ENCODE measurements at regions not wholly inside any gene's neighbourhood (a gene's known extent, or its start where the extent isn't known, plus 50 kb on each side); places are given as distances from the start of the nearest gene placed in this dataset.

- no peaks in the 10 kb centered on the region for H3K4me1 ChIP-seq
- no peak for DNase-seq
- intact Hi-C loops (cut with DNase I; ENCODE audit: low total_unique reads) (no loop called here), in situ Hi-C loops (cut with MboI; ENCODE audit: low pct_ligation_motif_present in 1 of 4, low pct_unique_long_range_greater_than_20kb in 1 of 4, low sequenced_read_pairs in 3 of 4) (no loop called here)
- no peak for TF ChIP-seq POLR2AphosphoS5 (IDR thresholded peaks at IDR 0.05)
- no peak for TF ChIP-seq EP300 (IDR thresholded peaks at IDR 0.05; ENCODE audit: low read depth)
- TF ChIP-seq, protein P1, sequence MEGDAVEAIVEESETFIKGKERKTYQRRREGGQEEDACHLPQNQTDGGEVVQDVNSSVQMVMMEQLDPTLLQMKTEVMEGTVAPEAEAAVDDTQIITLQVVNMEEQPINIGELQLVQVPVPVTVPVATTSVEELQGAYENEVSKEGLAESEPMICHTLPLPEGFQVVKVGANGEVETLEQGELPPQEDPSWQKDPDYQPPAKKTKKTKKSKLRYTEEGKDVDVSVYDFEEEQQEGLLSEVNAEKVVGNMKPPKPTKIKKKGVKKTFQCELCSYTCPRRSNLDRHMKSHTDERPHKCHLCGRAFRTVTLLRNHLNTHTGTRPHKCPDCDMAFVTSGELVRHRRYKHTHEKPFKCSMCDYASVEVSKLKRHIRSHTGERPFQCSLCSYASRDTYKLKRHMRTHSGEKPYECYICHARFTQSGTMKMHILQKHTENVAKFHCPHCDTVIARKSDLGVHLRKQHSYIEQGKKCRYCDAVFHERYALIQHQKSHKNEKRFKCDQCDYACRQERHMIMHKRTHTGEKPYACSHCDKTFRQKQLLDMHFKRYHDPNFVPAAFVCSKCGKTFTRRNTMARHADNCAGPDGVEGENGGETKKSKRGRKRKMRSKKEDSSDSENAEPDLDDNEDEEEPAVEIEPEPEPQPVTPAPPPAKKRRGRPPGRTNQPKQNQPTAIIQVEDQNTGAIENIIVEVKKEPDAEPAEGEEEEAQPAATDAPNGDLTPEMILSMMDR (IDR thresholded peaks at IDR 0.05): no peak
- TF ChIP-seq POLR2A (IDR thresholded peaks at IDR 0.05): no peak
- H3K4me3 ChIP-seq: no peak overlapping the region
- WGBS, 2 donors (ENCODE audit: low coverage in 1 of 2): 75 to 85% methylated on average over 4 of the region's 4 CpGs
- no peaks in the 10 kb centered on the region for H3K9me3 ChIP-seq
- H3K36me3 ChIP-seq: no peaks in the 10 kb centered on the region
- no peaks in the 10 kb centered on the region for H3K27me3 ChIP-seq
- no peak overlapping the region for H3K27ac ChIP-seq
These were observed 304.0 kb downstream of the VPS13C start for GRCh38 chr15:61756071-61756820.

DNA sequence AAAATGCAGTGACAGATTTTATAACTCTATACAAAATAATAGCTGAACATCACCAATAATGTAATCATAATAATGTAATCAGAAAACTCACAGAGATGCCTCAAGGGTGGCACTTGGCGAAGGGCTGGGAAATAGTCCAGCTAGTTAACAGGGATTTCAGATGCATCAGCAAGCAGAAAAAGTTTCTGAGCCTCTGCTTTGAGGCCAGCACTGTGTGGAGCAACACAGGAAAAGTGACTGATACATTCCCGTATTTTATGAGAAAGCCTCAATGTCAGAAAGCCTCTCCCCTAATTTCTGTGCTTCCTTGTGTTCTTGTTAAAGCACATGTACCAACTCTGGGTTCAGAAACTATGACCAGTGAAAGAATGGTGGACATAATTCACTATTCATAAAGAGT, 304.8 kb downstream of the VPS13C start:
- 44 to 45% methylated on average over 2 of the region's 2 CpGs for WGBS, 2 donors (ENCODE audit: low coverage in 1 of 2)
- intact Hi-C loops (cut with DNase I; ENCODE audit: low total_unique reads): no loop called here
- no peak for TF ChIP-seq EP300 (IDR thresholded peaks at IDR 0.05; ENCODE audit: low read depth)
- TF ChIP-seq POLR2A (IDR thresholded peaks at IDR 0.05): no peak
- no peak for TF ChIP-seq POLR2AphosphoS5 (IDR thresholded peaks at IDR 0.05)
- TF ChIP-seq, protein P1 (IDR thresholded peaks at IDR 0.05): no peak

GRCh38 chr15:61753018-61753710, 307.1 kb downstream of the VPS13C start:
- DNase-seq: no peak
- Histone ChIP-seq H3K27ac (no peak overlapping the region), H3K4me3 (no peak overlapping the region), H3K9me3 (no peaks in the 10 kb centered on the region), H3K27me3 (no peaks in the 10 kb centered on the region), H3K36me3 (no peaks in the 10 kb centered on the region), H3K4me1 (peaks cover 0 to 3% (median 0%) of the 10 kb centered on the region in 4 donors)
- in situ Hi-C loops (cut with MboI; ENCODE audit: low pct_ligation_motif_present in 1 of 4, low pct_unique_long_range_greater_than_20kb in 1 of 4, low sequenced_read_pairs in 3 of 4) (no loop called here), intact Hi-C loops (cut with DNase I; ENCODE audit: low total_unique reads) (no loop called here)
- no peak for TF ChIP-seq POLR2AphosphoS5 (IDR thresholded peaks at IDR 0.05)
- TF ChIP-seq POLR2A (IDR thresholded peaks at IDR 0.05): no peak
- no peak for TF ChIP-seq EP300 (IDR thresholded peaks at IDR 0.05; ENCODE audit: low read depth)
- TF ChIP-seq, protein P1 (IDR thresholded peaks at IDR 0.05): no peak
- 82% methylated on average over 6 of the region's 6 CpGs; no CpG with 5 or more reads in 1 of the 2 donors for WGBS, 2 donors (ENCODE audit: low coverage in 1 of 2)

More for the DNA sequence above, 304.8 kb downstream of the VPS13C start:
- H3K36me3 ChIP-seq: no peaks in the 10 kb centered on the region
- no peak for DNase-seq
- H3K4me1 ChIP-seq: peaks cover 0 to 3% (median 0%) of the 10 kb centered on the region in 4 donors
- H3K27me3 ChIP-seq: no peaks in the 10 kb centered on the region
- no peak overlapping the region for H3K27ac ChIP-seq
- in situ Hi-C loops (cut with MboI; ENCODE audit: low pct_ligation_motif_present in 1 of 4, low pct_unique_long_range_greater_than_20kb in 1 of 4, low sequenced_read_pairs in 3 of 4): no loop called here
- no peaks in the 10 kb centered on the region for H3K9me3 ChIP-seq
- no peak overlapping the region for H3K4me3 ChIP-seq

- Histone ChIP-seq H3K9me3 (no peaks in the 10 kb centered on the region), H3K36me3 (no peaks in the 10 kb centered on the region), H3K4me3 (no peak overlapping the region), H3K27ac (no peak overlapping the region), H3K27me3 (no peaks in the 10 kb centered on the region), H3K4me1 (peaks cover 0 to 3% (median 0%) of the 10 kb centered on the region in 4 donors)
- intact Hi-C loops (cut with DNase I; ENCODE audit: low total_unique reads) (no loop called here), in situ Hi-C loops (cut with MboI; ENCODE audit: low pct_ligation_motif_present in 1 of 4, low pct_unique_long_range_greater_than_20kb in 1 of 4, low sequenced_read_pairs in 3 of 4) (no loop called here)
- TF ChIP-seq, protein P1 (IDR thresholded peaks at IDR 0.05): no peak
- TF ChIP-seq POLR2AphosphoS5 (IDR thresholded peaks at IDR 0.05): no peak
- TF ChIP-seq POLR2A (IDR thresholded peaks at IDR 0.05): no peak
- no peak for TF ChIP-seq EP300 (IDR thresholded peaks at IDR 0.05; ENCODE audit: low read depth)
- no peak for DNase-seq
- 73 to 96% methylated on average over 4 to 5 of the region's 5 CpGs for WGBS, 2 donors (ENCODE audit: low coverage in 1 of 2)
These were observed 308.2 kb downstream of the VPS13C start for GRCh38 chr15:61752001-61752400.
